SIG-M5 treated with dmso at 0.1 percent for 504 hours (cell line): ENCODE measurements at regions not wholly inside any gene's neighbourhood (a gene's known extent, or its start where the extent isn't known, plus 50 kb on each side); places are given as distances from the start of the nearest gene placed in this dataset.
A peak's percentile ranks its signal among the peaks of the same experiment; 100 is the strongest.
"Not testable (repeated sequence)": the region's sequence is repeated elsewhere in the genome, so short reads cannot be mapped to it uniquely, and the experiment has no call there.

Experiments
- DNase-seq: peaks from one replicate; lab custom pipeline; 2025; ENCODE audit not compliant: unreplicated experiment; lab: John Stamatoyannopoulos, UW

- no peak for DNase-seq
Measured at GRCh38 chr18:1528964-1529509, 624.4 kb downstream of the ADCYAP1 start.

- no peak for DNase-seq
Measured at GRCh38 chr18:1530650-1531049, 626.0 kb downstream of the ADCYAP1 start.

DNA sequence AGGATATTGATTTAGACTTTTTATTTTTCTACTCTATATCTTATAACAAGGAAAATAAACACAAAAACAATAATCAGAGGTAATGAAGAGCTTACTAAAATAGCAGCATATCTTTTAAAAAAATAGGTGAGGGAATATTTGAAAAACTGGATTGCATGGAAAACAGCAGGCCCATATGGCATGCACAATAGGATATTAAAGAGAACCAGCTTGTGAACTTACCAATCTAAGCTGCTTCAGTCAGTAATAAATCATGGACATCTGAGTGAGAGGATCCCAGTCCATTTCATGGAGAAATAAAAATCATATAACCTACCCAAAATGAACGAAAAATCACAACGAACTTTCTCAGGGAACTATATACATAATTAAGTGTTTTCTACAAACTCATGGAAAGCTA, 634.6 kb downstream of the ADCYAP1 start:
- no peak for DNase-seq

- DNase-seq: no peak
Measured at GRCh38 chr18:1541478-1541877, 636.8 kb downstream of the ADCYAP1 start.

- DNase-seq: no peak
Measured at GRCh38 chr18:1542230-1542774, 637.6 kb downstream of the ADCYAP1 start.

DNA sequence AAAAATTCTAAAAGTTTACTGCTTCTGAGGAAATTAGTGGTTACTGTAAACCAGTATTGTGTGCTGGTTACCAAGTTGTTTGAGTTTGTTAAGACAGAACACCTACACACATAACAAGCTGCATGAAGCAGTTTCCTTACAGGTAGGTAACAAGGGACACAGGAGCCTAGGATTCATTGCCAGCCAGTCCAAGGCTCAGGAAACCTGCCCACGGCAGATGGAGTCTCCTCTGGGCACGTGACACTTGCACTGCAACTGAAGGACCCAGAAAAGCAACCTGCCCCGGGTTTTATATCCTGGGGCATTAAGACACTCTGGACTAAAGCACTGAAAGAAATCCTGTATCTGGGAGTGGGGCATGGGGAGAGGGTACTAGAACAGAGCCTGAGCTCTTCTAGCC, 639.3 kb downstream of the ADCYAP1 start:
- no peak for DNase-seq

DNA sequence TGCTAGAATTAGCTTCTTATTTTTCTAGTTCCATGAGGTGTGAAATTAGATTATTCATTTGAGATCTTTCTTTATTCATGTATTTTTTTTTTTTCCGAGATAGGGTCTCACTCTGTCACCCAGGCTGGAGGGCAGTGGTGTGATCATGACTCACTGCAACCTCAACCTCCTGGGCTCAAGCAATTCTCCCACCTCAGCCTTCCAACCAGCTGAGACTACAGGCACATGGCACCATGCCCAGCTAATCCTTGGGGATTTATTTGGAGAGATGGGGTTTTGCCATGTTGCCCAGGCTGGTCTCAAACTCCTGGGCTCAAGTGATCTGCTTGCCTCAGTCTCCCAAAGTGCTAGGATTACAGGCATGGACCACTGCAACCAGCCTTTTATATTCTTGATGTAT, 653.0 kb downstream of the ADCYAP1 start:
- not testable (repeated sequence) for DNase-seq

- DNase-seq: no peak
Measured at GRCh38 chr18:1559563-1559962, 654.9 kb downstream of the ADCYAP1 start.

GRCh38 chr18:1564793-1565192, 660.1 kb downstream of the ADCYAP1 start:
- DNase-seq: no peak

GRCh38 chr18:1571206-1571605, 666.5 kb downstream of the ADCYAP1 start:
- DNase-seq: no peak

DNA sequence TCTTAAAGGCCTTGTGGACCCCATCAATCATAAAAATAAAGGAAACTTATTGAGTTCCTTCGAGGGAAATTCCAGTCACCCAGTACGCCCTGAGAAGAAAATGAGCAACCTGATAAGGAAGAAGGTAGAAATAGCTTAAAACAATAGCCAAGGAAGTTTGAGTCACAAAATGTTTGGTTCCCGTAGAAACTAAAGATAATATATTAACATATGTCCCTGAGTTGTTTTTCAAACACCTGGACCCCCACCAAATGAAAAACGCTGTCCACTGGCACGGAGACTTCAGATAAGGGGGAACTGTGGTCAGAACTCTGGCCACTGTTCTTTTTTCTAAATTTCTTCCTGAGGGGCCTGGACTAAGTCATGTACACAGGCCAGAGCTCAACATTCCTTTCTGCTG, 669.1 kb downstream of the ADCYAP1 start:
- no peak for DNase-seq

DNA sequence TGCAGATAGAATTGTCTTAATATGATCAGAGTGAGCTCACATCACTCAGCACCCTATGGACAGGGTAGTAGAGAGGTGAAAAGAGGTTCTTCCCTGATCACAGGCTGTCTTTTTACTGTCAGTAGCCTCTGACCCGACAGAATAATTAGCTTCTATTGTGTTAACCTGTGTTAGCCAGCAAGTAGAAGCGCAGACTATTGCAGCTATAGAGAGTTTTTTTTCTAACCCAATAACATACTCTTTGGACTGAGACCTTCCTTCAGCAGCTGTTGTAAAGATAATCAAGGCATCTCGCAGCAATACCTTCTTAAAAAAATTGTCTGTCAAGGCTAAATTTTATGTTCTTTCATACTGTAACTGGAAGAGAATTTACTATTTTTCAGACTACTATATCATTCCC, 670.4 kb downstream of the ADCYAP1 start:
- no peak for DNase-seq

DNA sequence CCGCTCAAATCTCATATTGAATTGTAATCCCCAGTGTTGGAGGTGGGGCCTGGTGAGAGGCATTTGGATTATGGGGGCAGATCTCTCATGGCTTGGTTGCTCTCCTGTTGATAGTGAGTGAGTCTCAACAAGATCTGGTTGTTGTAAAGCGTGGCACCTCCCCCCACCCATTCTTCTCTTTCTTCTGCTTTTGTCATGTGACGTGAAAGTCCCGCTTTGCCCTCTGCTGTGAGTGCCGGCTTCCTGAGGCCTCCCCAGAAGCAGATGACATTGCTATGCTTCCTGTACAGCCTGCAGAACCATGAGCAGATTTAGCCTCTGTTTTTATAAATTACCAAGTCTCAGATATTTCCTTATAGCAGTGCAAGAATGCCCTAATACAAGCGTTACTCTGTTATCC, 673.8 kb downstream of the ADCYAP1 start:
- no peak for DNase-seq

- no peak for DNase-seq
Measured at GRCh38 chr18:1581581-1581980, 676.9 kb downstream of the ADCYAP1 start.

DNA sequence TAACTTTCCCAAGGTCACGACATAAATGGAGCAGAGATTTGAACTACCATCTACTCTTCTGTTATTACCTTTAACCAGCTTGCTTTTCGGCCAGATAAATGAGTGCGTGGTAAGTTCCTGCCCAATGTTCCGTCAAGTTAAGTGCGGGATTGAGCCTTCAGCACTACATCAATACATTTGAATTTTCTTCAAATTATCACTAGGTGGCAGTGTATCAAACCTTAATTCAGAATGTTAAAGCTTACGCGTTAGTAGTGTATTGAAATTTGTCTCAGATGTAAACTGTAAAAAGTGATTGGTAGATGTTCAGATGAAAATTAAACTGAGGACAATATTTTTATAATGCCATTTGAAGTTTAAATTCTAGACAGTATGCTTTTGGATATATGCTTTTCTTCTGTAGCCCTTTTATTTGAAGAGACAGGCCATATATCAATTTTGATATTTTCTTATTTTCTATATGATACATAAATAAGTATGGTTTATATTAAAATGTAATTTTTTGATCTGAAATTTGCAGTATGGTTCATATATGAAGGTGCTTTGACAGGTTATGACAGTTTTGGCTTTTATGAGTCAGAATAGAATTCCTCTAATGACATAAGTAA, 681.3 kb downstream of the ADCYAP1 start:
- DNase-seq: peak; percentile 48

DNA sequence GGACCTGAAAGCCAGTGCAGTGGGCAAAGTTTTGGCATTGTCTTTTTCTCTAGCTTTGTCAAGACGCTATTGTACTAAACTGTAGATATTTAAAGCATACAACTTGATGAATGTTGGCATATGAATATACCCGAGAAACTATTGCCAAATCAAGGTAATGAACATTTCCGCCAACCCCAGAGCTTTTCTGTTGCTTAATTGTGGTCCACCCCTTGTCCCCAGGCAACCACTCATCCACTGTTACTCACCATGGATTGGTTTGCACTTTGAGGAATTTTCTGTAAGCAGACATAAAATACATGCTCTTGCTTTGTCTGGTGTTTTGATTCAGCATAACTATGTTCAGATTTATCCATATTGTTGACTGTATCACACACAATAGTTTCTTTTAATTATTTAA, 688.4 kb downstream of the ADCYAP1 start:
- DNase-seq: no peak

- no peak for DNase-seq
Measured at GRCh38 chr18:1595195-1595594, 690.5 kb downstream of the ADCYAP1 start.

DNA sequence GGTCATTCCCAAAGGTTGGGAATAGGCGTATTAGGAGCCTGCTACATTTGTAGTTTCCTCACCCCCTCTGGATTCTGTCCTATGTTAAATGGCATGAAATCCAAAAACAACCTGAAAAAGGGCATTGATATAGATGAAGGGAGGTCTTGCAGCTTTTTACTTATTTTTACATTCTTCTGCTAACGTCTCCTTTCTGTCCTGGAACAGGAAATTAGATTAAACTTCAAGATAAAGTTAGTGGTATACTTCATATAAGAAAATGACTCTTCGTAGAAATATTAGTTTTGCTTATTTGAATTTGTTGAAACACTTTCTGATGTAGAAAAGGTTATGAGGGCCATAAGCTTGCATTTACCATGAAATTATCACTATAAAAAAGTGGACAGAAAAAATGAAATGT, 694.5 kb downstream of the ADCYAP1 start:
- DNase-seq: no peak

- no peak for DNase-seq
Measured at GRCh38 chr18:1604751-1605150, 700.1 kb downstream of the ADCYAP1 start.

- DNase-seq: no peak
Measured at GRCh38 chr18:1618364-1618763, 713.7 kb downstream of the ADCYAP1 start.

- no peak for DNase-seq
Measured at GRCh38 chr18:1619507-1619906, 714.8 kb downstream of the ADCYAP1 start.

GRCh38 chr18:1624612-1625011, 719.9 kb downstream of the ADCYAP1 start:
- DNase-seq: no peak

DNA sequence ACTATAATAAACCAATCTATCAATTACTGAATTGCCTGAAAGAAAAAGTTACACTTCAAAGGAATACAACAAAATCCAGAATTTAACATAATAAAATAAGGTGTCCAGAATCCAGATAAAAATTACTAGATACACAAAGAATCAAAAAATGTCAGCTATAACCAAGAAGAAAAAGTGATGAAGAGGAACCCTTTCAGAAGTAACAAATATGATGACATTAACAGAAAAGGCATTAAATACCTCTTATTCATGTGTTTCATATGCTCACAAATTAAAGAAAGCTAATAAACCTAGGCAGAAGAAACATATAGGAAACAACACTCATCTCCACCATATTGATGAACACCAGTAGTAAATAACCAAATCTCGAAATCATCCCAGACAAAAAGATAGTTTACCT, 722.8 kb downstream of the ADCYAP1 start:
- DNase-seq: no peak
